ENCODE measurements at regions not wholly inside any gene's neighbourhood (a gene's known extent, or its start where the extent isn't known, plus 50 kb on each side); places are given as distances from the start of the nearest gene placed in this dataset.

- no peak overlapping the region for H4K91ac ChIP-seq (ENCODE audit: low read length)
- H3K36me3 ChIP-seq (ENCODE audit: control insufficient read depth in 1 of 2, insufficient read depth in 2 of 2, low read depth in 1 of 2, low read length in 2 of 2), result no peaks in the 10 kb centered on the region
- H3K27me3 ChIP-seq (ENCODE audit: control insufficient read depth in 1 of 2, insufficient read depth in 1 of 2, low read length in 2 of 2), result peaks cover 3 to 17% of the 10 kb centered on the region in 2 experiments
- H3K23ac ChIP-seq (ENCODE audit: low read length in 2 of 2), result no peak overlapping the region
- H3K27ac ChIP-seq (ENCODE audit: low read length, poor library complexity, severe bottlenecking), result no peak overlapping the region
- no peak overlapping the region for H2BK12ac ChIP-seq (ENCODE audit: low read length in 2 of 2)
- H3K4me2 ChIP-seq (ENCODE audit: low read length, poor library complexity, severe bottlenecking), result no peak overlapping the region
- no peak for DNase-seq
- H4K8ac ChIP-seq (ENCODE audit: low read length), result no peak overlapping the region
- H3K9ac ChIP-seq (ENCODE audit: low read length), result no peak overlapping the region
- no peaks in the 10 kb centered on the region for H3K79me1 ChIP-seq (replicated peaks; ENCODE audit: low read length, poor library complexity, severe bottlenecking)
- H2AFZ ChIP-seq (ENCODE audit: low read depth, low read length), result no peak overlapping the region
- no peaks in the 10 kb centered on the region for H3K9me3 ChIP-seq (ENCODE audit: control insufficient read depth, low read length)
- H3K14ac ChIP-seq (ENCODE audit: low read length in 2 of 2), result no peak overlapping the region
- no peak overlapping the region for H3K4ac ChIP-seq (ENCODE audit: low read depth in 1 of 2, low read length in 2 of 2)
- no peak overlapping the region for H2BK15ac ChIP-seq (ENCODE audit: low read depth, poor library complexity, severe bottlenecking)
- no peak overlapping the region for H2BK120ac ChIP-seq (ENCODE audit: low read depth, low read length)
- peaks cover 20% of the 10 kb centered on the region for H3K4me1 ChIP-seq (ENCODE audit: control insufficient read depth, insufficient read depth, low read depth, low read length)
- H3K18ac ChIP-seq (ENCODE audit: low read depth in 1 of 2, low read length in 2 of 2), result no peak overlapping the region
- no peak overlapping the region for H3K4me3 ChIP-seq (ENCODE audit: insufficient read depth in 1 of 2, low read depth in 1 of 2, low read length in 2 of 2)
- no peak overlapping the region for H2AK5ac ChIP-seq (ENCODE audit: low read length, severe bottlenecking)
- H2BK5ac ChIP-seq (ENCODE audit: low read depth, low read length, poor library complexity, severe bottlenecking), result no peak overlapping the region
- WGBS, result 85% methylated on average over 8 of the region's 9 CpGs
These were observed 238.1 kb upstream of the CRY1 start for GRCh38 chr12:107331471-107331870.

GRCh38 chr12:107331912-107332311 lies 238.6 kb upstream of the CRY1 start:
- H4K8ac ChIP-seq (ENCODE audit: low read length), result no peak overlapping the region
- no peak overlapping the region for H3K18ac ChIP-seq (ENCODE audit: low read depth in 1 of 2, low read length in 2 of 2)
- peaks cover 20% of the 10 kb centered on the region for H3K4me1 ChIP-seq (ENCODE audit: control insufficient read depth, insufficient read depth, low read depth, low read length)
- H3K4me2 ChIP-seq (ENCODE audit: low read length, poor library complexity, severe bottlenecking), result no peak overlapping the region
- no peak overlapping the region for H2BK12ac ChIP-seq (ENCODE audit: low read length in 2 of 2)
- H3K14ac ChIP-seq (ENCODE audit: low read length in 2 of 2), result no peak overlapping the region
- no peak overlapping the region for H2AFZ ChIP-seq (ENCODE audit: low read depth, low read length)
- no peak overlapping the region for H3K4ac ChIP-seq (ENCODE audit: low read depth in 1 of 2, low read length in 2 of 2)
- no peaks in the 10 kb centered on the region for H3K36me3 ChIP-seq (ENCODE audit: control insufficient read depth in 1 of 2, insufficient read depth in 2 of 2, low read depth in 1 of 2, low read length in 2 of 2)
- H3K9ac ChIP-seq (ENCODE audit: low read length), result no peak overlapping the region
- H3K79me1 ChIP-seq (replicated peaks; ENCODE audit: low read length, poor library complexity, severe bottlenecking), result no peaks in the 10 kb centered on the region
- H2BK15ac ChIP-seq (ENCODE audit: low read depth, poor library complexity, severe bottlenecking), result no peak overlapping the region
- no peak overlapping the region for H2BK5ac ChIP-seq (ENCODE audit: low read depth, low read length, poor library complexity, severe bottlenecking)
- H3K4me3 ChIP-seq (ENCODE audit: insufficient read depth in 1 of 2, low read depth in 1 of 2, low read length in 2 of 2), result no peak overlapping the region
- no peaks in the 10 kb centered on the region for H3K9me3 ChIP-seq (ENCODE audit: control insufficient read depth, low read length)
- H4K91ac ChIP-seq (ENCODE audit: low read length), result no peak overlapping the region
- peaks cover 3 to 17% of the 10 kb centered on the region in 2 experiments for H3K27me3 ChIP-seq (ENCODE audit: control insufficient read depth in 1 of 2, insufficient read depth in 1 of 2, low read length in 2 of 2)
- H3K27ac ChIP-seq (ENCODE audit: low read length, poor library complexity, severe bottlenecking), result no peak overlapping the region
- H2BK120ac ChIP-seq (ENCODE audit: low read depth, low read length), result no peak overlapping the region
- no peak for DNase-seq
- 72% methylated on average over 11 of the region's 11 CpGs for whole genome bisulfite sequencing
- no peak overlapping the region for H2AK5ac ChIP-seq (ENCODE audit: low read length, severe bottlenecking)
- H3K23ac ChIP-seq (ENCODE audit: low read length in 2 of 2), result no peak overlapping the region

- Histone ChIP-seq H3K4me1 (ENCODE audit: control insufficient read depth, insufficient read depth, low read depth, low read length) (peaks cover 26% of the 10 kb centered on the region), H3K18ac (ENCODE audit: low read depth in 1 of 2, low read length in 2 of 2) (no peak overlapping the region), H3K36me3 (ENCODE audit: control insufficient read depth in 1 of 2, insufficient read depth in 2 of 2, low read depth in 1 of 2, low read length in 2 of 2) (no peaks in the 10 kb centered on the region), H3K27ac (ENCODE audit: low read length, poor library complexity, severe bottlenecking) (no peak overlapping the region), H3K4me3 (ENCODE audit: insufficient read depth in 1 of 2, low read depth in 1 of 2, low read length in 2 of 2) (no peak overlapping the region), H3K23ac (ENCODE audit: low read length in 2 of 2) (no peak overlapping the region), H2BK5ac (ENCODE audit: low read depth, low read length, poor library complexity, severe bottlenecking) (no peak overlapping the region), H4K8ac (ENCODE audit: low read length) (no peak overlapping the region), H4K91ac (ENCODE audit: low read length) (no peak overlapping the region), H2BK120ac (ENCODE audit: low read depth, low read length) (no peak overlapping the region), H2BK12ac (ENCODE audit: low read length in 2 of 2) (no peak overlapping the region), H3K4me2 (ENCODE audit: low read length, poor library complexity, severe bottlenecking) (no peak overlapping the region), H2BK15ac (ENCODE audit: low read depth, poor library complexity, severe bottlenecking) (no peak overlapping the region), H3K79me1 (replicated peaks; ENCODE audit: low read length, poor library complexity, severe bottlenecking) (no peaks in the 10 kb centered on the region), H3K14ac (ENCODE audit: low read length in 2 of 2) (no peak overlapping the region), H2AFZ (ENCODE audit: low read depth, low read length) (no peak overlapping the region), H3K9me3 (ENCODE audit: control insufficient read depth, low read length) (no peaks in the 10 kb centered on the region), H2AK5ac (ENCODE audit: low read length, severe bottlenecking) (peak overlapping the region; percentile 50), H3K9ac (ENCODE audit: low read length) (no peak overlapping the region), H3K27me3 (ENCODE audit: control insufficient read depth in 1 of 2, insufficient read depth in 1 of 2, low read length in 2 of 2) (peaks cover 3 to 17% of the 10 kb centered on the region in 2 experiments), H3K4ac (ENCODE audit: low read depth in 1 of 2, low read length in 2 of 2) (no peak overlapping the region)
- no peak for DNase-seq
- 69% methylated on average over 4 of the region's 4 CpGs for WGBS
These were observed 239.4 kb upstream of the CRY1 start for GRCh38 chr12:107332743-107333142.

GRCh38 chr12:107335802-107336570 lies 242.6 kb upstream of the CRY1 start:
- Histone ChIP-seq H3K9me3 (ENCODE audit: control insufficient read depth, low read length) (no peaks in the 10 kb centered on the region), H2AK5ac (ENCODE audit: low read length, severe bottlenecking) (no peak overlapping the region), H3K18ac (ENCODE audit: low read depth in 1 of 2, low read length in 2 of 2) (no peak overlapping the region), H3K79me1 (replicated peaks; ENCODE audit: low read length, poor library complexity, severe bottlenecking) (no peaks in the 10 kb centered on the region), H2BK5ac (ENCODE audit: low read depth, low read length, poor library complexity, severe bottlenecking) (no peak overlapping the region), H2BK12ac (ENCODE audit: low read length in 2 of 2) (no peak overlapping the region), H3K27ac (ENCODE audit: low read length, poor library complexity, severe bottlenecking) (no peak overlapping the region), H4K91ac (ENCODE audit: low read length) (no peak overlapping the region), H3K36me3 (ENCODE audit: control insufficient read depth in 1 of 2, insufficient read depth in 2 of 2, low read depth in 1 of 2, low read length in 2 of 2) (no peaks in the 10 kb centered on the region), H3K14ac (ENCODE audit: low read length in 2 of 2) (no peak overlapping the region), H3K4me1 (ENCODE audit: control insufficient read depth, insufficient read depth, low read depth, low read length) (peaks cover 19% of the 10 kb centered on the region), H3K27me3 (ENCODE audit: control insufficient read depth in 1 of 2, insufficient read depth in 1 of 2, low read length in 2 of 2) (peaks cover 3 to 11% of the 10 kb centered on the region in 2 experiments), H2BK120ac (ENCODE audit: low read depth, low read length) (no peak overlapping the region), H3K4ac (ENCODE audit: low read depth in 1 of 2, low read length in 2 of 2) (no peak overlapping the region), H3K4me2 (ENCODE audit: low read length, poor library complexity, severe bottlenecking) (no peak overlapping the region), H3K23ac (ENCODE audit: low read length in 2 of 2) (no peak overlapping the region), H3K4me3 (ENCODE audit: insufficient read depth in 1 of 2, low read depth in 1 of 2, low read length in 2 of 2) (no peak overlapping the region), H3K9ac (ENCODE audit: low read length) (no peak overlapping the region), H4K8ac (ENCODE audit: low read length) (no peak overlapping the region), H2AFZ (ENCODE audit: low read depth, low read length) (no peak overlapping the region), H2BK15ac (ENCODE audit: low read depth, poor library complexity, severe bottlenecking) (no peak overlapping the region)
- no peak for DNase-seq
- 88% methylated on average over 10 of the region's 10 CpGs for WGBS

Measured in mesenchymal stem cell (in vitro differentiated cells and primary cell).